Right cardiac atrium (tissue), 5 donors: ENCODE measurements at regions not wholly inside any gene's neighbourhood (a gene's known extent, or its start where the extent isn't known, plus 50 kb on each side); places are given as distances from the start of the nearest gene placed in this dataset.
"Not testable (repeated sequence)": the region's sequence is repeated elsewhere in the genome, so short reads cannot be mapped to it uniquely, and the experiment has no call there.

Experiments used
- ATAC-seq, 2 donors: fragments of 200-7000 bp; cut with Tn5 transposase; one replicate each; pipeline versions ENCODE4 v1.8.0 to v1.9.1; 2020; ENCODE audit warnings: moderate library complexity in 2 of 2, mild to moderate bottlenecking in 1 of 2
- DNase-seq, 3 donors: peaks; one replicate each; pipeline ENCODE4 v3.0.0-alpha.2; 2020
- H3K27ac ChIP-seq: one replicate; pipeline ENCODE4 v1.5.1; 2013; ENCODE audit warnings: mild to moderate bottlenecking, low read length, control low read depth, moderate library complexity
- H3K27me3 ChIP-seq: one replicate; pipeline ENCODE4 v1.6.1; 2013; ENCODE audit not compliant: control insufficient read depth, insufficient read depth
- H3K4me1 ChIP-seq: one replicate; pipeline ENCODE4 v1.6.1; 2013; ENCODE audit warnings: low read length; ENCODE audit not compliant: control insufficient read depth, insufficient read depth
- H3K4me3 ChIP-seq: one replicate; pipeline ENCODE4 v1.5.1; 2013; ENCODE audit warnings: low read length, control low read depth
- H3K9me3 ChIP-seq: one replicate; pipeline ENCODE4 v1.6.1; 2013; ENCODE audit warnings: low read length; ENCODE audit not compliant: control insufficient read depth
- WGBS: extraction: QIAGEN DNeasy Blood & Tissue Kit; methylation state at CpG from one replicate; pipeline ENCODE4 v1.1.7; 2013; 5-methylcytosine and 5-hydroxymethylcytosine counted together
- intact Hi-C, 4 donors: fragments of 100-400 bp; cut with DNase I; formaldehyde crosslinking; loops; one replicate each; pipeline versions ENCODE4 v1.11.0 to v1.14.0; 2022 to 2023
- donor health status: healthy with polysubstance abuse.
- donor health status: DM: no; HTN: yes; CAD: no.
- donor health status: DM: no; HTN: no; CAD: no.
- donor health status: DM: no; HTN: yes; CAD: no; lungs with severe emphysema.
- donor health status: DM: yes; HTN: yes; CAD: no.

DNA sequence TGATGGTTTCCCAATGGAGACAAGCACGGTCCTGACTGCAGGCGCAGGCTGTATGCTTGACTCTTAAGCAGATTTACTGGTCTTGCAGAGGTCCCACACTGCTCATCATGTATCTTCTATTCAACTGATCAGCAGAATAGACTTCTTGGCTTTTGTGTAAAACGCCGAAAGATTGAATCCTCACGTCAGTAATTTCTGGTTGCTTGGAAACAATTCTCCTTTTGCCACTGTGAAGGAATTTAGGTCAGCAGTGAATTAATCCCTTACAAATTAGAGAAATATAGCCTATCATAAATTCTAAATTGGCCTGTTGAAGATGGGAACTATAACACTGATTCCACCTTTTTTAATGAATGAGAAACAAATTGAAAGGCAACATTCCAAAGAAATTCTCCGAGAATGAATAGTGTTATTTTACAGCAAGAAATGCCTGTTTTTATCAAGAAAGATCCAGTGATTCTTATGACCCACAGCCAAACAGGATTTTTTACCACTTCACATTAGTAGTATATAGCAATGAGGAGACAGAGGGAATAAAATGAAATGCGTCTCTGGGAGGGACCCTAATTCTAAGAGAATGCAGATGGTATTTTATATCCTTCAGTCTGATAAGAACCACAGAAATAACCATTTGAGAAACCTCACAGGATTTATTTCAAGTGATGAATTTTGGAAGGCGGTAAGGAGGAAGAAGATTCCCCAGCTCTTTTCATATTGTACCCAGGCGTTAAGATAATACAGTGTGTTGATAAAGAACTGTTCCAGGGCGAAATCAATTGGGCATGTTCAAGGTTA, 362.5 kb downstream of the RAB38 start:
- no peak overlapping the region for H3K27ac ChIP-seq
- no peaks in the 10 kb centered on the region for H3K4me1 ChIP-seq
- no peaks in the 10 kb centered on the region for H3K27me3 ChIP-seq
- H3K4me3 ChIP-seq, result no peak overlapping the region
- WGBS, result 63% methylated on average over 10 of the region's 10 CpGs
- ATAC-seq (no peak), DNase-seq (no peak)
- H3K9me3 ChIP-seq, result no peaks in the 10 kb centered on the region
- intact Hi-C loops, result no loop called here

DNA sequence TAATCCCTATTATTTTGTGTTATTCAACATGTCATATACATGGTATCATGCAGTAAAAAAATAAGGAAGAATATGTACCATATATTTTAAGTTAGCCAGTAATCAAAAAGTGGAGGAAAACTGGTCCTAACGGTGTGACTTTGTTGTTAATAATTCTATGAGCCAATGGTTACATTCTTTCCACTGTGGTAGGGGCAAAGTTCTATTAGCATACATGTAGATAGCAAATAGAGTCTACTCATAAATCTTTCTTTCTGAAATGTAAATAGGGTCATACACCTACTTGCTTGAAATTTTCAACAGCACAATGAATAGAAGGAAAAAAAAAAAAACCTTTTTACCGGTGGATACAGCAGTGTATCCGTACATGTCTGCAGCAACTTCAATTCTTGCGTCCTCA, 364.8 kb downstream of the RAB38 start:
- Histone ChIP-seq H3K4me3 (no peak overlapping the region), H3K4me1 (no peaks in the 10 kb centered on the region), H3K27me3 (no peaks in the 10 kb centered on the region), H3K9me3 (no peaks in the 10 kb centered on the region), H3K27ac (no peak overlapping the region)
- intact Hi-C loops, result no loop called here
- WGBS, result 93% methylated on average over 4 of the region's 4 CpGs
- DNase-seq (no peak), ATAC-seq (no peak)

DNA sequence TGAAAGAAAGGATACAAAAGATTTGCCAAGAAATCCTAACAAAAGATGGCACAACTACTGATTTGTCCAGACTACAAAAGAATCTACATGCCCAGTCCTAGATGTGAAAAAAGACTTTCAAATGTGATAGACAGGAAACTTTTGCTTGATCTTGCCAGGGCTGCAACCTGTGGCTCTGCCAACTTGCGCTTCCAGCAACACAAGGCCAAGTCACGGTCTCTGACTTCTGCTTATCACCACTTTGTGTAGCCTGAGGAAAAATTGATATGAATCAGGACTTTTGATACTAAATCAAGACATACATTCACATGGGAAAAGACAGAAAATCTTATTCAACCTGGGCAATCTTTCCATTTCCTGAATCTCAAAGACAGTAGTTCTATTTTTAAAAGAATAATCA, 366.0 kb downstream of the RAB38 start:
- no peaks in the 10 kb centered on the region for H3K4me1 ChIP-seq
- DNase-seq (no peak), ATAC-seq (no peak)
- no peak overlapping the region for H3K27ac ChIP-seq
- intact Hi-C loops, result no loop called here
- no peak overlapping the region for H3K4me3 ChIP-seq
- H3K9me3 ChIP-seq, result no peaks in the 10 kb centered on the region
- H3K27me3 ChIP-seq, result no peaks in the 10 kb centered on the region
- WGBS, result 52% methylated on average over 2 of the region's 2 CpGs

DNA sequence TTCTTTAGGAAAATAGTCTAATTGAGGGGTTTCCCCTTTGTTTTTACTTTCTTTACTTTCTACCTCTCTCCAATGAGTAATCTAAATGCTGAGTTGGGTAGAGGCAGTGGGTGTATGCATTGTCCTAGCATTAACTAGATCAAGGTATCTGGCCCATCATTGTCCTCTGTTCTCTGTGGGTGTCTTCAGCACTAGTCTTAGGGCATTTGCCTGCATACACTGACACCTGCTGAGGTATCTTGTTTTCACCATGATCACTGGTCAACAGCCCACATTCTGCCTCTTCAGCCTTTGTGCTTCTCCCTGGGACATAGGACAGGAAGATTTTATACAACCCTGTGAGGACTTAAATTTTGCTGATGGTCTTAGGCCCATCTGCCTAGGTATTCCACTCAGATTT, 371.1 kb downstream of the RAB38 start:
- intact Hi-C loops, result no loop called here

DNA sequence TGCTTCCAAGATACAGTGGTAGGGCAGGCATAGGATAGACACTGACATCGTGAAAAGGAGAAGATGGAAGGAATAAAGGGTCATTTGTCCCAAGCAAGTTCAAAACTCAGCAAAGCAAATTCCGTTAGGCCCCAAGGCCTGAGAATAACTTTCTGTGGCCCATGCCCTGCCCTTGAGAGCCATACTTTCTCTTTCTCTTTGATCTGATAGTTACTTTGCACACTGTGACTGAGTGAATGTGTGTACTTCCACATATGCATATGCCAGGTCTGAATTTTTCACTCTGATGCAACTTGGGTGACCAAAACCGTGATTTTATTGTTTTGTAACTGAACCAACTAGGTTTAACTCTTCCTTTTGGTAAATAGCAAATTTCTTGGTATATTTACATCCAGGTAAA, 371.5 kb downstream of the RAB38 start:
- no peak for ATAC-seq

More for the DNA sequence above, 371.1 kb downstream of the RAB38 start:
- H3K27me3 ChIP-seq, result no peaks in the 10 kb centered on the region
- no peak overlapping the region for H3K27ac ChIP-seq
- H3K4me3 ChIP-seq, result no peak overlapping the region
- H3K4me1 ChIP-seq, result no peaks in the 10 kb centered on the region
- ATAC-seq (no peak), DNase-seq (no peak)
- no peaks in the 10 kb centered on the region for H3K9me3 ChIP-seq

DNA sequence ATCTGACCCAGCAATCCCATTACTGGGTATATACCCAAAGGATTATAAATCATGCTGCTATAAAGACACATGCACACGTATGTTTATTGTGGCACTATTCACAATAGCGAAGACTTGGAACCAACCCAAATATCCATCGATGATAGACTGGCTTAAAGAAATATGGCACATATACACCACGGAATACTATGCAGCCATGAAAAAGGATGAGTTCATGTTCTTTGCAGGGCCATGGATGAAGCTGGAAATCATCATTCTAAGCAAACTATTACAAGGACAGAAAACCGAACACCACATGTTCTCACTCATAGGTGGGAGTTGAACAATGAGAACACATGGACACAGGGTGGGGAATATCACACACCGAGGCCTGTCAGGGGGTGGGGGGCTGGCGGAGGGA, 390.4 kb downstream of the RAB38 start:
- ATAC-seq, H3K9me3 ChIP-seq, DNase-seq, H3K27me3 ChIP-seq, H3K4me1 ChIP-seq, H3K4me3 ChIP-seq, intact Hi-C loops, H3K27ac ChIP-seq: not testable (repeated sequence)
- WGBS, result 87% methylated on average over 7 of the region's 7 CpGs

More for the DNA sequence above, 371.5 kb downstream of the RAB38 start:
- no peak overlapping the region for H3K27ac ChIP-seq
- no peak overlapping the region for H3K4me3 ChIP-seq
- no peak for DNase-seq
- H3K4me1 ChIP-seq, result no peaks in the 10 kb centered on the region
- no peaks in the 10 kb centered on the region for H3K27me3 ChIP-seq
- H3K9me3 ChIP-seq, result no peaks in the 10 kb centered on the region
- WGBS, result 83% methylated on average over 3 of the region's 3 CpGs
- intact Hi-C loops, result no loop called here

DNA sequence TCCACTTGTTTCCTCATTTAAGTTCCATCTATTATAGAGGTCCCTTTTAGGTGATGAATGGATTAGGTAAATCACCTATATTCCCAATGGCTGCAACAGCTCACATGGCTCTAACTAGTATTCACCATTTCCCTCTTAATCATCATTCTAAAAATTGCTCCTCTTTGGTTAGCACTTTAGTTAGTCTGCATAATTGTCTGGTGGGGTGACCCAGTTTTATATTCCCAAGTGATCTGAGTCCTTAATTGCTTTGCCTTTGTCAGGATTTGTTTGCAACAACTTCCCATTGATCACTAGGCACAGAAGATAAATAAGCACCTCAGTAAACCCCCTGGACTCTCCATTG, 395.2 kb downstream of the RAB38 start:
- DNase-seq (no peak), ATAC-seq (no peak)
- H3K4me3 ChIP-seq, result no peak overlapping the region
- H3K27me3 ChIP-seq, result no peaks in the 10 kb centered on the region
- intact Hi-C loops, result no loop called here
- no peaks in the 10 kb centered on the region for H3K4me1 ChIP-seq
- H3K27ac ChIP-seq, result no peak overlapping the region
- H3K9me3 ChIP-seq, result no peaks in the 10 kb centered on the region

DNA sequence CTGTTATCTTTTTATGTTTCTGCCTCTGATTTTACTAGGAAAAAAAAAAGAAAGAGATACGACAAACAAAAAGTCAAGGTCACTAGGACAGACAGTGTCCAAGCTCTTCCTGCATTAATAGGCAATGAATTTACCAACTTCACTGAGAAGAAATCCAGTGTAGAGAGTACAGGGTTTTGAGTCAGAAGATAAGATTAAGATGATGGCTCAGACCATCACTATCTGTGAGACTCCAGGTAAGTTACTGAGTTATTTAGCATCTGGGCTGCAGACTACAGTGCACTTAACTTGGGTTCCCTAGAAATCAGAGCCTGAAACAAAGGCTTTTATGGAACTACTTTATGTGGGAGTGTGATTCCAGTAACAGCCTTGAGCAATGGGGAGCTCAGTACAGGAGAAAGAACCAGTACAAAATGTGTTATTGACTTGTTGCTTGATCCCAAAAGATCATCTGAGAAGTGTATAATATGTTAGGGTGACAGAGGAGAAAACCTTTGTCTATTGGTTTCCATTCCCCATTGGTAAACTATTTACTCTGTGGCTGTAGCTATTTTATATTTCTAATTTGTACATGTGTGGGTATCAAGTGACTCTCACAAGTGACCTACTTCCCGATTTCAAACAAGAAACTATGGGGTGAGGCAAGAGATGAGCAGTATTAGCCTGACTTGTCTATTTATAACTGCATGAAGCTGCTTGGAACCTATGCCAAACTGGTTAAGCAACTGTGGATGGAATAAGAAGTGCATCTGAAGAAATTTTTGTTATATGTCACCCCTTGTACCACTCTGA, 395.8 kb downstream of the RAB38 start:
- Histone ChIP-seq H3K9me3 (no peaks in the 10 kb centered on the region), H3K27ac (no peak overlapping the region), H3K4me3 (no peak overlapping the region), H3K27me3 (no peaks in the 10 kb centered on the region), H3K4me1 (no peaks in the 10 kb centered on the region)
- DNase-seq (no peak), ATAC-seq (no peak)
- WGBS, result 31% methylated on average over 2 of the region's 2 CpGs
- intact Hi-C loops, result no loop called here

DNA sequence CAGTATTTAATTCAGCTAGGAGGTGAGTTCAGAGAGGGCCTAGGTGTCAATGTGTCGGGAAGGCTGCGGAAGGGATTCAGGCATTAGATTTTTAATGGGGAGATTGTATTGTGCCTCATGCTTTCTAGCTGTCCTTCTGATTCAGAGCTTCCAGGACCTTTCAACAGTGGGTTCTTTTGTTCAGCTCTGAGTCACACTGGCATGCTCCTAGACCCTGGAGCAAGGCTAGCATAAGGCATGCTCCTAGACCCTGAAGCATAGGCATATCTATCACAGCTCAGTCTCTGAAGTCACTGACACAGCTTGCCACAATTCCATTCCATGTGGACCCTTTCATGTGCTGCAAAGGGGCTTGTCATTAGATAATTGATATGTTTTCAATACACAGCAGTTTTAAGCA, 396.9 kb downstream of the RAB38 start:
- Histone ChIP-seq H3K27ac (no peak overlapping the region), H3K4me1 (no peaks in the 10 kb centered on the region), H3K9me3 (no peaks in the 10 kb centered on the region), H3K27me3 (no peaks in the 10 kb centered on the region), H3K4me3 (no peak overlapping the region)
- no peak for DNase-seq
- WGBS, result 88% methylated on average over 2 of the region's 2 CpGs
- ATAC-seq, result no peak
- intact Hi-C loops, result no loop called here

DNA sequence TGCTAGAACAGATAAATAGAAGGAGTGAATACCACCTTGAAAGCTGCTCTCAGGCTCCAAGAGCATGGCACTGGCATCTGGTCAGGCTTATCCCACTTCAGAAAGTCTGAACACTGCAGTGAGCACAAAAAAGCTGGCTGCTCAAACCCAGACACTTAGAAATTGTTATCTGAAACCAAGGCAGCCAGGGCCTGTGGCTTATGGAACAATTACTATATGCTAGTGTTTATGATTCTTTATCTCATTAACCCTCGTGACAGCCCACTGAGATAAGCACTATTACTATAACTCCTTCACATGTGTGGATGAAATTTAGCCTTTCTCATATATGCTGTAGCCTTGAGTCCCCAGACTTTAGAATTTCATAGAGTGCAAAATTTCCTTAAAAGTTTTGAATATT, 400.2 kb downstream of the RAB38 start:
- WGBS, result 25% methylated on average over 1 of the region's 1 CpG
- intact Hi-C loops, result no loop called here
- no peaks in the 10 kb centered on the region for H3K9me3 ChIP-seq
- H3K4me1 ChIP-seq, result no peaks in the 10 kb centered on the region
- no peak overlapping the region for H3K27ac ChIP-seq
- no peaks in the 10 kb centered on the region for H3K27me3 ChIP-seq
- no peak overlapping the region for H3K4me3 ChIP-seq
- DNase-seq (no peak), ATAC-seq (no peak)

DNA sequence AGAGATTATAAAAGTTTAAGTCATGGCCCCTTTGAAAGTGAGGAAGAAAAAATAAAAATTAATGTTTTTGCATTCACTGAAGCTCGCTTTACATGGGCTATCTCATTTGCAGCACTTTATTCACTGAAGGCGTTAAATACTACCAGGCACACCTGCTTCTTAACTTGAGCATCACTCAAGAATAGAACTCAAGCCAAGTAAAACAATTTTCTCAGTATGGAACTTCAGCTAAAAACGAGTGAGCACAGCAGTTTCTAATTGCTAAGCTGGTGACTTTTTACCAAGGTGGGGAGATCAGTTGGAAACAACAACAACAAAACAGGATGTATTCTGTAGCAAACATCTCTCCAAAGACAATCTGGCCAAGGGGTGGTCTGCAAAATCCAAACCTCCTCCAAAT, 405.6 kb downstream of the RAB38 start:
- no peaks in the 10 kb centered on the region for H3K9me3 ChIP-seq
- no peak overlapping the region for H3K27ac ChIP-seq
- ATAC-seq (no peak), DNase-seq (no peak)
- H3K27me3 ChIP-seq, result no peaks in the 10 kb centered on the region
- intact Hi-C loops, result no loop called here
- H3K4me1 ChIP-seq, result no peaks in the 10 kb centered on the region
- no peak overlapping the region for H3K4me3 ChIP-seq
- WGBS, result 52% methylated on average over 3 of the region's 3 CpGs
